ENCODE measurements at regions not wholly inside any gene's neighbourhood (a gene's known extent, or its start where the extent isn't known, plus 50 kb on each side); places are given as distances from the start of the nearest gene placed in this dataset.

- TF ChIP-seq FOXP2 (optimal IDR thresholded peaks at IDR 0.05; ENCODE audit: control extremely low read depth, extremely low read length, insufficient read depth) (no peak), POLR2AphosphoS5 (IDR thresholded peaks at IDR 0.05; ENCODE audit: borderline replicate concordance, low read depth, low read length) (no peak), EZH2 (IDR thresholded peaks at IDR 0.05) (no peak)
- Histone ChIP-seq H3K9me3 (ENCODE audit: low read depth, low read length) (no peaks in the 10 kb centered on the region), H3K9ac (ENCODE audit: insufficient read length) (no peak overlapping the region), H3K4me3 (no peak overlapping the region), H3K36me3 (ENCODE audit: insufficient read depth, low read length) (no peaks in the 10 kb centered on the region), H3K27ac (no peak overlapping the region)
- DNase-seq (ENCODE audit: low read depth, low spot score) = no peak
Observed at GRCh38 chr18:47545613-47546012, 294.2 kb upstream of the SKOR2 start.

- H3K9me3 ChIP-seq (ENCODE audit: low read depth, low read length) = no peaks in the 10 kb centered on the region
- no peak overlapping the region for H3K4me3 ChIP-seq
- no peaks in the 10 kb centered on the region for H3K36me3 ChIP-seq (ENCODE audit: insufficient read depth, low read length)
- no peak overlapping the region for H3K27ac ChIP-seq
- no peak for DNase-seq (ENCODE audit: low read depth, low spot score)
- no peak overlapping the region for H3K9ac ChIP-seq (ENCODE audit: insufficient read length)
- no peak for TF ChIP-seq POLR2AphosphoS5 (IDR thresholded peaks at IDR 0.05; ENCODE audit: borderline replicate concordance, low read depth, low read length)
- TF ChIP-seq EZH2 (IDR thresholded peaks at IDR 0.05) = no peak
- no peak for TF ChIP-seq FOXP2 (optimal IDR thresholded peaks at IDR 0.05; ENCODE audit: control extremely low read depth, extremely low read length, insufficient read depth)
Observed at GRCh38 chr18:47543080-47543479, 291.6 kb upstream of the SKOR2 start.

- H3K9ac ChIP-seq (ENCODE audit: insufficient read length) = no peak overlapping the region
- no peak for TF ChIP-seq FOXP2 (optimal IDR thresholded peaks at IDR 0.05; ENCODE audit: control extremely low read depth, extremely low read length, insufficient read depth)
- no peak for TF ChIP-seq EZH2 (IDR thresholded peaks at IDR 0.05)
- no peak for TF ChIP-seq POLR2AphosphoS5 (IDR thresholded peaks at IDR 0.05; ENCODE audit: borderline replicate concordance, low read depth, low read length)
- DNase-seq (ENCODE audit: low read depth, low spot score) = no peak
- H3K9me3 ChIP-seq (ENCODE audit: low read depth, low read length) = no peaks in the 10 kb centered on the region
- H3K36me3 ChIP-seq (ENCODE audit: insufficient read depth, low read length) = no peaks in the 10 kb centered on the region
- no peak overlapping the region for H3K27ac ChIP-seq
- no peak overlapping the region for H3K4me3 ChIP-seq
Observed at GRCh38 chr18:47542551-47542950, 291.1 kb upstream of the SKOR2 start.

- Histone ChIP-seq H3K9me3 (ENCODE audit: low read depth, low read length) (no peaks in the 10 kb centered on the region), H3K4me3 (no peak overlapping the region), H3K27ac (no peak overlapping the region), H3K9ac (ENCODE audit: insufficient read length) (no peak overlapping the region), H3K36me3 (ENCODE audit: insufficient read depth, low read length) (no peaks in the 10 kb centered on the region)
- no peak for DNase-seq (ENCODE audit: low read depth, low spot score)
- no peak for TF ChIP-seq FOXP2 (optimal IDR thresholded peaks at IDR 0.05; ENCODE audit: control extremely low read depth, extremely low read length, insufficient read depth)
- TF ChIP-seq POLR2AphosphoS5 (IDR thresholded peaks at IDR 0.05; ENCODE audit: borderline replicate concordance, low read depth, low read length) = no peak
- TF ChIP-seq EZH2 (IDR thresholded peaks at IDR 0.05) = no peak
Observed at GRCh38 chr18:47531717-47532116, 280.3 kb upstream of the SKOR2 start.

- no peak for TF ChIP-seq EZH2 (IDR thresholded peaks at IDR 0.05)
- no peak for TF ChIP-seq POLR2AphosphoS5 (IDR thresholded peaks at IDR 0.05; ENCODE audit: borderline replicate concordance, low read depth, low read length)
- TF ChIP-seq FOXP2 (optimal IDR thresholded peaks at IDR 0.05; ENCODE audit: control extremely low read depth, extremely low read length, insufficient read depth) = no peak
- H3K4me3 ChIP-seq = no peak overlapping the region
- H3K9ac ChIP-seq (ENCODE audit: insufficient read length) = no peak overlapping the region
- no peak overlapping the region for H3K27ac ChIP-seq
- no peak for DNase-seq (ENCODE audit: low read depth, low spot score)
- no peaks in the 10 kb centered on the region for H3K36me3 ChIP-seq (ENCODE audit: insufficient read depth, low read length)
- no peaks in the 10 kb centered on the region for H3K9me3 ChIP-seq (ENCODE audit: low read depth, low read length)
Observed at GRCh38 chr18:47530695-47531094, 279.2 kb upstream of the SKOR2 start.

- H3K9ac ChIP-seq (ENCODE audit: insufficient read length) = no peak overlapping the region
- DNase-seq (ENCODE audit: low read depth, low spot score) = no peak
- no peak for TF ChIP-seq POLR2AphosphoS5 (IDR thresholded peaks at IDR 0.05; ENCODE audit: borderline replicate concordance, low read depth, low read length)
- no peak for TF ChIP-seq EZH2 (IDR thresholded peaks at IDR 0.05)
- no peak for TF ChIP-seq FOXP2 (optimal IDR thresholded peaks at IDR 0.05; ENCODE audit: control extremely low read depth, extremely low read length, insufficient read depth)
- H3K4me3 ChIP-seq = no peak overlapping the region
- H3K27ac ChIP-seq = no peak overlapping the region
- no peaks in the 10 kb centered on the region for H3K36me3 ChIP-seq (ENCODE audit: insufficient read depth, low read length)
- H3K9me3 ChIP-seq (ENCODE audit: low read depth, low read length) = no peaks in the 10 kb centered on the region
Observed at GRCh38 chr18:47528343-47528742, 276.9 kb upstream of the SKOR2 start.

GRCh38 chr18:47526147-47526546 is 274.7 kb upstream of the SKOR2 start:
- TF ChIP-seq POLR2AphosphoS5 (IDR thresholded peaks at IDR 0.05; ENCODE audit: borderline replicate concordance, low read depth, low read length) = no peak
- no peak for TF ChIP-seq EZH2 (IDR thresholded peaks at IDR 0.05)
- TF ChIP-seq FOXP2 (optimal IDR thresholded peaks at IDR 0.05; ENCODE audit: control extremely low read depth, extremely low read length, insufficient read depth) = no peak
- H3K27ac ChIP-seq = no peak overlapping the region
- H3K9ac ChIP-seq (ENCODE audit: insufficient read length) = no peak overlapping the region
- H3K36me3 ChIP-seq (ENCODE audit: insufficient read depth, low read length) = no peaks in the 10 kb centered on the region
- H3K9me3 ChIP-seq (ENCODE audit: low read depth, low read length) = no peaks in the 10 kb centered on the region
- no peak for DNase-seq (ENCODE audit: low read depth, low spot score)
- no peak overlapping the region for H3K4me3 ChIP-seq

GRCh38 chr18:47522359-47522758 is 270.9 kb upstream of the SKOR2 start:
- Histone ChIP-seq H3K36me3 (ENCODE audit: insufficient read depth, low read length) (no peaks in the 10 kb centered on the region), H3K4me3 (no peak overlapping the region), H3K9ac (ENCODE audit: insufficient read length) (no peak overlapping the region), H3K27ac (no peak overlapping the region), H3K9me3 (ENCODE audit: low read depth, low read length) (no peaks in the 10 kb centered on the region)
- DNase-seq (ENCODE audit: low read depth, low spot score) = no peak
- TF ChIP-seq EZH2 (IDR thresholded peaks at IDR 0.05) (no peak), POLR2AphosphoS5 (IDR thresholded peaks at IDR 0.05; ENCODE audit: borderline replicate concordance, low read depth, low read length) (no peak), FOXP2 (optimal IDR thresholded peaks at IDR 0.05; ENCODE audit: control extremely low read depth, extremely low read length, insufficient read depth) (no peak)

GRCh38 chr18:47520263-47520662 is 268.8 kb upstream of the SKOR2 start:
- no peak for DNase-seq (ENCODE audit: low read depth, low spot score)
- H3K36me3 ChIP-seq (ENCODE audit: insufficient read depth, low read length) = no peaks in the 10 kb centered on the region
- no peak for TF ChIP-seq EZH2 (IDR thresholded peaks at IDR 0.05)
- TF ChIP-seq FOXP2 (optimal IDR thresholded peaks at IDR 0.05; ENCODE audit: control extremely low read depth, extremely low read length, insufficient read depth) = no peak
- TF ChIP-seq POLR2AphosphoS5 (IDR thresholded peaks at IDR 0.05; ENCODE audit: borderline replicate concordance, low read depth, low read length) = no peak
- H3K27ac ChIP-seq = no peak overlapping the region
- H3K9ac ChIP-seq (ENCODE audit: insufficient read length) = no peak overlapping the region
- H3K4me3 ChIP-seq = no peak overlapping the region
- no peaks in the 10 kb centered on the region for H3K9me3 ChIP-seq (ENCODE audit: low read depth, low read length)
